Thoracic aorta (tissue), 2 donors: ENCODE measurements at regions not wholly inside any gene's neighbourhood (a gene's known extent, or its start where the extent isn't known, plus 50 kb on each side); places are given as distances from the start of the nearest gene placed in this dataset.

Source experiments
- ATAC-seq: fragments of 150-250 bp; one replicate; pipeline ENCODE4 v1.8.0; 2017; ENCODE audit warnings: low read depth; ENCODE audit not compliant: insufficient number of reproducible peaks, low FRiP score
- DNase-seq: peaks from one replicate; pipeline ENCODE4 v3.0.0-alpha.2; 2020; ENCODE audit warnings: low spot score
- H3K27ac ChIP-seq, 2 donors: fragments of 200-600 bp; sonication (generic); 1 replicate in 1 of 2; 2 replicates in 1 of 2; pipeline ENCODE4 v1.5.1; 2016; ENCODE audit warnings: mild to moderate bottlenecking in 2 of 2, moderate library complexity in 2 of 2
- H3K27me3 ChIP-seq: fragments of 200-600 bp; sonication (generic); replicated peaks from 2 replicates; pipeline ENCODE4 v1.6.0; 2016; ENCODE audit warnings: mild to moderate bottlenecking; ENCODE audit not compliant: insufficient read depth
- H3K36me3 ChIP-seq: fragments of 200-600 bp; sonication (generic); one replicate; pipeline ENCODE4 v1.5.1; 2016
- H3K4me1 ChIP-seq, 2 donors: fragments of 200-600 bp; sonication (generic); 1 replicate in 1 of 2; 2 replicates in 1 of 2; pipeline versions ENCODE4 v1.5.1 to v1.6.0; 2016; ENCODE audit warnings: low read depth in 2 of 2, mild to moderate bottlenecking in 1 of 2; ENCODE audit not compliant: control insufficient read depth in 1 of 2
- H3K4me3 ChIP-seq: fragments of 200-600 bp; sonication (generic); 2 replicates; pipeline ENCODE4 v1.5.1; 2016; ENCODE audit warnings: mild to moderate bottlenecking
- H3K9me3 ChIP-seq: fragments of 200-600 bp; sonication (generic); 2 replicates; pipeline ENCODE4 v1.5.1; 2016
- TF ChIP-seq, protein P1 (sequence below): fragments of 200-600 bp; sonication (generic); IDR thresholded peaks from one replicate; pipeline ENCODE4 v1.5.1; 2019; ENCODE audit warnings: antibody characterized with exemption

DNA sequence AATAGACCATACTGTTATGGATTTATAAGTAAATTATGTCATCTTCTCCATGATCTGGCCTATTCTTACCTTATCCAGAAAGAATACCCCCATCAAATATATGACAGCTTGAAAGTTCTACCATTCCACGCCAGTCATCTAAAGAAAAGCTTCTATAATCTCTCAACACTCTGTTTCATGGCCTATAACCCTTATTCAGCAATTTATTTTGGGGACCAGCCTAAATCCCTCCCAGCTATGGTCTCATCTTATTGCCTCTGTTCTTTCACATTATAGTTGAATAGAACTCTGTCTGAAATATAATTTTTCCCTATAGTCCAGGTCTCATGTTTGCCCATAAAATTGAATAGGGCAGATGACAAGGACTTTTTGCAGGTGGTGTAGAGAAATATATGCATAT, 2387.6 kb upstream of the WWC1 start:
- Histone ChIP-seq H3K27ac (no peak overlapping the region), H3K4me3 (no peak overlapping the region), H3K27me3 (no peaks in the 10 kb centered on the region), H3K4me1 (no peaks in the 10 kb centered on the region), H3K36me3 (no peaks in the 10 kb centered on the region), H3K9me3 (no peaks in the 10 kb centered on the region)
- TF ChIP-seq, protein P1, sequence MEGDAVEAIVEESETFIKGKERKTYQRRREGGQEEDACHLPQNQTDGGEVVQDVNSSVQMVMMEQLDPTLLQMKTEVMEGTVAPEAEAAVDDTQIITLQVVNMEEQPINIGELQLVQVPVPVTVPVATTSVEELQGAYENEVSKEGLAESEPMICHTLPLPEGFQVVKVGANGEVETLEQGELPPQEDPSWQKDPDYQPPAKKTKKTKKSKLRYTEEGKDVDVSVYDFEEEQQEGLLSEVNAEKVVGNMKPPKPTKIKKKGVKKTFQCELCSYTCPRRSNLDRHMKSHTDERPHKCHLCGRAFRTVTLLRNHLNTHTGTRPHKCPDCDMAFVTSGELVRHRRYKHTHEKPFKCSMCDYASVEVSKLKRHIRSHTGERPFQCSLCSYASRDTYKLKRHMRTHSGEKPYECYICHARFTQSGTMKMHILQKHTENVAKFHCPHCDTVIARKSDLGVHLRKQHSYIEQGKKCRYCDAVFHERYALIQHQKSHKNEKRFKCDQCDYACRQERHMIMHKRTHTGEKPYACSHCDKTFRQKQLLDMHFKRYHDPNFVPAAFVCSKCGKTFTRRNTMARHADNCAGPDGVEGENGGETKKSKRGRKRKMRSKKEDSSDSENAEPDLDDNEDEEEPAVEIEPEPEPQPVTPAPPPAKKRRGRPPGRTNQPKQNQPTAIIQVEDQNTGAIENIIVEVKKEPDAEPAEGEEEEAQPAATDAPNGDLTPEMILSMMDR: no peak
- DNase-seq (no peak), ATAC-seq (no peak)

DNA sequence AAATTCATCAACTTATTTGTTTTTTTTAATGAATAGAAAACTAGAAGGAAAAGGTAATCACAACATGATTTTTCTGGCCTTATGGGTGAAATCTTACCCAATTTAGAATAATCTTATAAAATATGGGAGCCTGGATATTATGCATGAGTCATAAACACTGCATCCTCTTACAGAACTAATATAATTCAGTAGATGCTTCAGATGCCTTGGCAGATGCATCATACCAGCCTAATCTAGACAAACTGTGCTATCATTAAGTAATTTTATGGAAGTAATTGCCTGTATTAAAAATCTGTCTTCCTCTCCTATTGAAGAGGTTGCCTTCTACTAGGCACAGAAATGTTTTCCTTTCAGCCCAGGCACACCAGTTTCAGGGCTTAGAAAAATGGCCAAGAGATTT, 2384.6 kb upstream of the WWC1 start:
- no peaks in the 10 kb centered on the region for H3K36me3 ChIP-seq
- no peaks in the 10 kb centered on the region for H3K9me3 ChIP-seq
- no peaks in the 10 kb centered on the region for H3K27me3 ChIP-seq
- no peaks in the 10 kb centered on the region for H3K4me1 ChIP-seq
- DNase-seq (no peak), ATAC-seq (no peak)
- H3K27ac ChIP-seq: no peak overlapping the region
- TF ChIP-seq, protein P1: no peak
- H3K4me3 ChIP-seq: no peak overlapping the region

DNA sequence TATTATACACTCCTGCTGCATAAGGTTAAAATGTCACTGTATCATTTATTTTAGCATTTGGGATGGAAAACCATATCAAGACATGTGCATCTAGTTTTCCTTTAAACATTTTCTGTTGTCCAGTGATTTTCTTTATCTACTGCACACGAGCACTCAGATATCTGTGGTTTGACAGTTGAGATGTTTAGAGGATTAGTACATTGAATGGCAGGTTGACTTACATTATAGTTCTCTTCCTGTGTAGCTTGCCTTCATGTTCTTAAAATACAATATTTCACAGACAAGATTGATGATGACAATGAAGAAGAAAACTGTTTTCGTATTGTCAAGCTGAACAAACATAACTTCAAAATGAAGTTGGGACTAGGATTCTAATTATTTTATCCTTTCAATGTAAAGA, 2378.4 kb upstream of the WWC1 start:
- no peak for DNase-seq
- ATAC-seq: no peak
- TF ChIP-seq, protein P1: no peak
- H3K27me3 ChIP-seq: no peaks in the 10 kb centered on the region
- no peak overlapping the region for H3K4me3 ChIP-seq
- no peaks in the 10 kb centered on the region for H3K36me3 ChIP-seq
- H3K4me1 ChIP-seq: no peaks in the 10 kb centered on the region
- H3K27ac ChIP-seq: no peak overlapping the region
- no peaks in the 10 kb centered on the region for H3K9me3 ChIP-seq

DNA sequence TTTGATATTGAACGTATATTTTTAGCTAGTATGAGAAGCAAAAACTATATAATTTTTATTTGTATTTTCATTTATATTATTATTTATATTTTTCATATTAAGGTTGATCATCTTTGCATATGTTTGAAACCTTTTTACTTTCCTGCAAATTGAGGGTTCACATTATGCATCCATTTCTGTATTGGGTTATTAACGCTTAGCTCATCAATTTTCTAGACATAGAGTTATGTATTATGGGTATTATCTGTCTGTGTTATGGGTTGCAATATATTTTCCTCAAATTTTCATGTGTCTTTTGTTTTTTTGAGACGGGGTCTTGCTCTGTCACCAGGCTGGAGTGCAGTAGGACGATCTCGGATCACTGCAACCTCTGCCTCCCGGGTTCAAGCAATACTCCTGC, 2377.0 kb upstream of the WWC1 start:
- no peaks in the 10 kb centered on the region for H3K9me3 ChIP-seq
- H3K4me3 ChIP-seq: no peak overlapping the region
- no peaks in the 10 kb centered on the region for H3K4me1 ChIP-seq
- no peaks in the 10 kb centered on the region for H3K36me3 ChIP-seq
- H3K27ac ChIP-seq: no peak overlapping the region
- TF ChIP-seq, protein P1: no peak
- DNase-seq (no peak), ATAC-seq (no peak)
- no peaks in the 10 kb centered on the region for H3K27me3 ChIP-seq

DNA sequence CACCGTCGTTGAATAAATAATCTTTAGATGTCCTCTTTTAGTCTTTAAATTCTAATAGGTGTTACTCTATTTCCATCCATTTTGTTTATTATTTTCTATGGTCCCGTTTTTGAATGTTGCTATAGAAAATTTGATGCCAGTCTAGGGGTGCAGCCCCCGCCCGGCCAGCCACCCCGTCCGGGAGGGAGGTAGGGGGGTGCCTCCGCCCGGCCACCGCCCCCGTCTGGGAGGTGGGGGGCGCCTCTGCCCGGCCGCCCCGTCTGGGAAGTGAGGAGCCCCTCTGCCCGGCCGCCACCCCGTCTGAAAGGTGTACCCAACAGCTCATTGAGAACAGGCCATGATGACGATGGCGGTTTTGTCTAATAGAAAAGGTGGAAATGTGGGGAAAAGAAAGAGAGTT, 2372.2 kb upstream of the WWC1 start:
- no peaks in the 10 kb centered on the region for H3K36me3 ChIP-seq
- no peak overlapping the region for H3K27ac ChIP-seq
- no peak for ATAC-seq
- no peak for DNase-seq
- no peaks in the 10 kb centered on the region for H3K27me3 ChIP-seq
- TF ChIP-seq, protein P1: no peak
- no peak overlapping the region for H3K4me3 ChIP-seq
- H3K9me3 ChIP-seq: no peaks in the 10 kb centered on the region
- no peaks in the 10 kb centered on the region for H3K4me1 ChIP-seq
